HepG2 (cell line): ENCODE measurements at regions not wholly inside any gene's neighbourhood (a gene's known extent, or its start where the extent isn't known, plus 50 kb on each side); places are given as distances from the start of the nearest gene placed in this dataset.

Experiments
- ATAC-seq: fragments of 200-7000 bp; cut with Tn5 transposase; 3 replicates; pipeline ENCODE4 v1.9.1; 2020; ENCODE audit warnings: mild to moderate bottlenecking, moderate library complexity
- BruUV-seq: library from RNA; stranded (reverse); fragments of 400-500 nt; replicated peaks from 2 replicates; lab custom pipeline; 2021; lab: Mats Ljungman, UMichigan
- CTCF ChIA-PET: fragments of 300-600 bp; formaldehyde crosslinking; extraction: SDS; loops from one replicate; lab custom pipeline; 2021; ENCODE audit warnings: low total read pairs, inconsistent platforms, low intra/inter-chr PET ratio; lab: Yijun Ruan, JAX
- POLR2A ChIA-PET: fragments of 350-600 bp; sonication (Branson Sonifier 250); formaldehyde crosslinking; loops from one replicate; lab custom pipeline; 2020; ENCODE audit warnings: antibody characterized with exemption, inconsistent platforms; lab: Yijun Ruan, JAX
- DNase-seq: peaks from one replicate; pipeline ENCODE4 v3.0.0-alpha.2; 2015; ENCODE audit warnings: low spot score
- FAIRE-seq: peaks from 3 replicates; lab custom pipeline; 2011; peaks lifted over from hg19 to GRCh38; lab: Jason Lieb, UNC
- H2AFZ ChIP-seq: one replicate; pipeline ENCODE4 v1.6.1; 2011; ENCODE audit warnings: low read length, inconsistent platforms
- H3K27ac ChIP-seq: fragments of 300-600 bp; 3 replicates; pipeline ENCODE4 v1.8.0; 2011; ENCODE audit warnings: mixed run types, mild to moderate bottlenecking, mixed read lengths, low read length, inconsistent platforms; ENCODE audit not compliant: insufficient read depth; ENCODE audit errors: extremely low read length
- H3K27me3 ChIP-seq, 2 experiments: fragments of 200-600 bp in 1 of 2; 2 replicates in 1 of 2; 3 replicates in 1 of 2; pipeline versions ENCODE4 v1.6.0 to v1.8.0; 2011; ENCODE audit warnings: low read length in 2 of 2, mild to moderate bottlenecking in 2 of 2, moderate library complexity in 2 of 2, inconsistent platforms in 1 of 2; ENCODE audit not compliant: insufficient read depth in 2 of 2, control insufficient read depth in 1 of 2
- H3K36me3 ChIP-seq, 2 experiments: fragments of 200-600 bp in 1 of 2; replicated peaks in 1 of 2; 2 replicates in 1 of 2; 3 replicates in 1 of 2; pipeline versions ENCODE4 v1.5.1 to v1.8.0; 2011; ENCODE audit warnings: low read length in 2 of 2, inconsistent platforms in 1 of 2; ENCODE audit not compliant: insufficient read depth in 2 of 2, control insufficient read depth in 1 of 2
- H3K4me1 ChIP-seq: 2 replicates; pipeline ENCODE4 v1.5.1; 2012; ENCODE audit warnings: low read length, inconsistent platforms; ENCODE audit not compliant: insufficient read depth
- H3K4me2 ChIP-seq: 2 replicates; pipeline ENCODE4 v1.6.0; 2011; ENCODE audit warnings: low read depth, low read length, inconsistent platforms
- H3K4me3 ChIP-seq, 3 experiments: fragments of 200-600 bp in 1 of 3; sonication (generic), shearing (Covaris generic) in 1 of 3; replicated peaks in 1 of 3; 2 replicates each; pipeline ENCODE4 v1.5.1; 2011 to 2016; ENCODE audit warnings: low read length in 3 of 3, inconsistent platforms in 2 of 3, low read depth in 2 of 3, mild to moderate bottlenecking in 2 of 3, control low read depth in 1 of 3, mixed read lengths in 1 of 3; ENCODE audit not compliant: insufficient read depth in 1 of 3
- H3K79me2 ChIP-seq: one replicate; pipeline ENCODE4 v1.6.1; 2011; ENCODE audit warnings: low read length, inconsistent platforms; ENCODE audit not compliant: insufficient read depth
- H3K9ac ChIP-seq: 2 replicates; pipeline ENCODE4 v1.6.0; 2011; ENCODE audit warnings: mild to moderate bottlenecking, low read depth, low read length, inconsistent platforms; ENCODE audit not compliant: insufficient read depth
- H3K9me3 ChIP-seq: 2 replicates; pipeline ENCODE4 v1.5.1; 2012; ENCODE audit warnings: mild to moderate bottlenecking, low read length
- H4K20me1 ChIP-seq: 2 replicates; pipeline ENCODE4 v1.6.0; 2011; ENCODE audit warnings: inconsistent platforms, mild to moderate bottlenecking, low read length, moderate library complexity; ENCODE audit not compliant: insufficient read depth
- DDIT3 ChIP-seq: sonication (generic); formaldehyde crosslinking; IDR thresholded peaks from 2 replicates; pipeline ENCODE4 v1.4.0; 2020; ENCODE audit warnings: mild to moderate bottlenecking, missing genetic modification reagents
- ETV6 ChIP-seq: sonication (generic); formaldehyde crosslinking; conservative IDR thresholded peaks from 2 replicates; pipeline ENCODE4 v1.4.0; 2020; ENCODE audit warnings: missing genetic modification reagents
- IKZF5 ChIP-seq: IDR thresholded peaks from 2 replicates; pipeline ENCODE4 v1.6.1; 2018; ENCODE audit warnings: missing genetic modification reagents, mild to moderate bottlenecking, missing compliant biosample characterization
- KLF15 ChIP-seq: sonication (generic); formaldehyde crosslinking; IDR thresholded peaks from 2 replicates; pipeline ENCODE4 v1.8.1; 2023; ENCODE audit warnings: borderline replicate concordance, mild to moderate bottlenecking, inconsistent platforms, missing genetic modification reagents, mixed read lengths
- KLF9 ChIP-seq: IDR thresholded peaks from 2 replicates; pipeline ENCODE4 v1.6.1; 2016; ENCODE audit warnings: low read depth
- RFXAP ChIP-seq: sonication (generic); formaldehyde crosslinking; IDR thresholded peaks from 2 replicates; pipeline ENCODE4 v1.4.0; 2020; ENCODE audit warnings: missing genetic modification reagents, borderline replicate concordance
- SOX13 ChIP-seq, 3 experiments: fragments of 450-650 bp in 1 of 3; sonication (generic) in 1 of 3; formaldehyde crosslinking in 1 of 3; IDR thresholded peaks in 2 of 3; conservative IDR thresholded peaks in 1 of 3; 2 replicates each; pipeline versions ENCODE4 v1.5.0 to v1.6.1; 2016 to 2020; ENCODE audit warnings: antibody characterized with exemption in 1 of 3, mild to moderate bottlenecking in 1 of 3, missing compliant biosample characterization in 1 of 3, missing genetic modification reagents in 1 of 3, moderate library complexity in 1 of 3
- TBX2 ChIP-seq: sonication (generic); formaldehyde crosslinking; IDR thresholded peaks from 2 replicates; pipeline ENCODE4 v1.5.0; 2020; ENCODE audit warnings: missing genetic modification reagents, mild to moderate bottlenecking, borderline replicate concordance
- ZBTB21 ChIP-seq: sonication (generic); formaldehyde crosslinking; IDR thresholded peaks from 2 replicates; pipeline ENCODE4 v1.4.0; 2020; ENCODE audit warnings: missing genetic modification reagents
- ZBTB4 ChIP-seq: sonication (generic); formaldehyde crosslinking; IDR thresholded peaks from 2 replicates; pipeline ENCODE4 v1.4.0; 2020; ENCODE audit warnings: missing genetic modification reagents, mild to moderate bottlenecking, borderline replicate concordance
- ZNF296 ChIP-seq: sonication (generic); formaldehyde crosslinking; conservative IDR thresholded peaks from 2 replicates; pipeline ENCODE4 v1.5.0; 2020; ENCODE audit warnings: mild to moderate bottlenecking, missing genetic modification reagents
- ZNF550 ChIP-seq: sonication (generic); formaldehyde crosslinking; IDR thresholded peaks from 2 replicates; pipeline ENCODE4 v1.4.0; 2020; ENCODE audit warnings: mild to moderate bottlenecking, missing genetic modification reagents, borderline replicate concordance
- ZNF660 ChIP-seq: sonication (generic); formaldehyde crosslinking; IDR thresholded peaks from 2 replicates; pipeline ENCODE4 v1.5.1; 2020; ENCODE audit warnings: mild to moderate bottlenecking, low read depth, missing genetic modification reagents, borderline replicate concordance
- ZNF691 ChIP-seq: sonication (generic); formaldehyde crosslinking; IDR thresholded peaks from 2 replicates; pipeline ENCODE4 v1.4.0; 2020; ENCODE audit warnings: missing genetic modification reagents, low read depth, mild to moderate bottlenecking, borderline replicate concordance
- ZSCAN22 ChIP-seq: sonication (generic); formaldehyde crosslinking; IDR thresholded peaks from 2 replicates; pipeline ENCODE4 v1.4.0; 2020; ENCODE audit warnings: mild to moderate bottlenecking, missing genetic modification reagents
- WGBS: methylation state at CpG from one replicate; pipeline ENCODE4 v1.1.6; 2017; ENCODE audit warnings: low lambda C conversion rate; 5-methylcytosine and 5-hydroxymethylcytosine counted together
- in situ Hi-C: cut with HindIII; loops from 2 replicates; pipeline ENCODE4 v1.10.0; 2017; ENCODE audit warnings: low pct_unique_long_range_greater_than_20kb; ENCODE audit not compliant: extremely low pct_ligation_motif_present
- intact Hi-C: fragments of 100-400 bp; cut with micrococcal nuclease; formaldehyde crosslinking; loops from one replicate; pipeline ENCODE4 v1.10.0; 2022; ENCODE audit not compliant: unreplicated experiment

- TF ChIP-seq ZNF691 (CRISPR knock-in tag) = no peak
- TF ChIP-seq ZNF660 (CRISPR knock-in tag) = no peak
- TF ChIP-seq ZNF550 (CRISPR knock-in tag) = no peak
- no peak for TF ChIP-seq ZBTB4 (CRISPR knock-in tag)
- TF ChIP-seq ZSCAN22 = no peak
- no peak for TF ChIP-seq ZNF296
- TF ChIP-seq KLF15 = no peak
- no peak for TF ChIP-seq DDIT3 (CRISPR knock-in tag)
- TF ChIP-seq RFXAP = no peak
- no peak for TF ChIP-seq TBX2 (CRISPR knock-in tag)
- TF ChIP-seq ZBTB21 (CRISPR knock-in tag) = no peak
- TF ChIP-seq IKZF5 (CRISPR knock-in tag) = no peak
- no peak for TF ChIP-seq SOX13 (IDR thresholded peaks at IDR 0.05)
- no peak for TF ChIP-seq SOX13 (CRISPR knock-in tag; conservative IDR thresholded peaks at IDR 0.05 in 1 of 2, IDR thresholded peaks at IDR 0.05 in 1 of 2)
- TF ChIP-seq ETV6 (CRISPR knock-in tag) = no peak
- TF ChIP-seq KLF9 (CRISPR knock-in tag) = no peak
- in situ Hi-C loops (no loop called here), intact Hi-C loops (no loop called here)
- 15% methylated on average over 7 of the region's 8 CpGs for WGBS
- no peaks in the 10 kb centered on the region; a peak in 1 of 5 replicates for H3K27me3 ChIP-seq
- no peak overlapping the region for H2AFZ ChIP-seq
- H3K27ac ChIP-seq = no peak overlapping the region
- DNase-seq (no peak), ATAC-seq (no peak), FAIRE-seq (no peak)
- BruUV-seq = no TSS peak
- H3K9ac ChIP-seq = no peak overlapping the region
- H3K79me2 ChIP-seq = no peaks in the 10 kb centered on the region
- ChIA-PET POLR2A (no interaction called here), CTCF (no interaction called here)
- no peaks in the 10 kb centered on the region for H3K36me3 ChIP-seq
- no peaks in the 10 kb centered on the region for H4K20me1 ChIP-seq
- H3K9me3 ChIP-seq = peaks cover 7% of the 10 kb centered on the region; the same call in 1 of the 2 replicates
- no peaks in the 10 kb centered on the region for H3K4me1 ChIP-seq
- no peak overlapping the region for H3K4me2 ChIP-seq
- no peak overlapping the region for H3K4me3 ChIP-seq
Observed at GRCh38 chr5:89826938-89827337, 582.6 kb downstream of the CETN3 start.
